Right lobe of liver (tissue), 4 donors: ENCODE measurements at regions not wholly inside any gene's neighbourhood (a gene's known extent, or its start where the extent isn't known, plus 50 kb on each side); places are given as distances from the start of the nearest gene placed in this dataset.

ENCODE experiments used
- POLR2A ChIP-seq: fragments of 450-650 bp; IDR thresholded peaks from one replicate; pipeline ENCODE4 v1.6.1; 2017; ENCODE audit warnings: antibody characterized with exemption, mild to moderate bottlenecking
- TF ChIP-seq, protein P1 (sequence below), 4 donors: fragments of 200-600 bp in 3 of 4; fragments of 450-650 bp in 1 of 4; IDR thresholded peaks; one replicate each; pipeline versions ENCODE4 v1.5.1 to v1.8.0; 2016 to 2022; ENCODE audit warnings: antibody characterized with exemption in 4 of 4, mild to moderate bottlenecking in 2 of 4
- donor health status: DM: no; HTN: no; CAD: no.
- donor health status: DM: no; HTN: no; CAD: no.
- donor health status: DM: no; HTN: yes; CAD: no.

DNA sequence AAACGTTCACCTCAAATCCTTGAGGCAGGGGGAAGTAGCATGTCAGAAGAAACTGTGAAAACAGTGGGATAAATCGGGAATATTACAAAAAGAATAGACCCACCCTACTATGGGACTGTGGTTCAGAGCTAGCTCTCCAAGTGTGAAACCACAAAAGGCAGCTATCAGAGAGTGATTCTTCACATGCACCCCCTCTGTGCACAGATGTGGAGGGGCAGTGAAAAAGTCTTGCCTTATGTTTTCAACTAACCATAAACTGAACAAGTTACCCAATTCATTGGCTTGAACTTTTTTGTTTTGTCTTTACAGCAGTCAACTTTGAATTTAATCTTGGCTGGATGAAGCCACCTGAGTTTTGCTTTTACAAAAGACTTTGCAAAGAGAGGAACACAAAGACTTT is 98.8 kb upstream of the NR4A3 start:
- TF ChIP-seq, protein P1, sequence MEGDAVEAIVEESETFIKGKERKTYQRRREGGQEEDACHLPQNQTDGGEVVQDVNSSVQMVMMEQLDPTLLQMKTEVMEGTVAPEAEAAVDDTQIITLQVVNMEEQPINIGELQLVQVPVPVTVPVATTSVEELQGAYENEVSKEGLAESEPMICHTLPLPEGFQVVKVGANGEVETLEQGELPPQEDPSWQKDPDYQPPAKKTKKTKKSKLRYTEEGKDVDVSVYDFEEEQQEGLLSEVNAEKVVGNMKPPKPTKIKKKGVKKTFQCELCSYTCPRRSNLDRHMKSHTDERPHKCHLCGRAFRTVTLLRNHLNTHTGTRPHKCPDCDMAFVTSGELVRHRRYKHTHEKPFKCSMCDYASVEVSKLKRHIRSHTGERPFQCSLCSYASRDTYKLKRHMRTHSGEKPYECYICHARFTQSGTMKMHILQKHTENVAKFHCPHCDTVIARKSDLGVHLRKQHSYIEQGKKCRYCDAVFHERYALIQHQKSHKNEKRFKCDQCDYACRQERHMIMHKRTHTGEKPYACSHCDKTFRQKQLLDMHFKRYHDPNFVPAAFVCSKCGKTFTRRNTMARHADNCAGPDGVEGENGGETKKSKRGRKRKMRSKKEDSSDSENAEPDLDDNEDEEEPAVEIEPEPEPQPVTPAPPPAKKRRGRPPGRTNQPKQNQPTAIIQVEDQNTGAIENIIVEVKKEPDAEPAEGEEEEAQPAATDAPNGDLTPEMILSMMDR (IDR thresholded peaks at IDR 0.05): no peak
- TF ChIP-seq POLR2A: no peak
